HepG2 (cell line): ENCODE measurements at regions not wholly inside any gene's neighbourhood (a gene's known extent, or its start where the extent isn't known, plus 50 kb on each side); places are given as distances from the start of the nearest gene placed in this dataset.
A peak's percentile ranks its signal among the peaks of the same experiment; 100 is the strongest.

ENCODE experiments used
- ATAC-seq: fragments of 200-7000 bp; cut with Tn5 transposase; 3 replicates; pipeline ENCODE4 v1.9.1; 2020; ENCODE audit warnings: mild to moderate bottlenecking, moderate library complexity
- BruUV-seq: library from RNA; stranded (reverse); fragments of 400-500 nt; replicated peaks from 2 replicates; lab custom pipeline; 2021; lab: Mats Ljungman, UMichigan
- CTCF ChIA-PET: fragments of 300-600 bp; formaldehyde crosslinking; extraction: SDS; loops from one replicate; lab custom pipeline; 2021; ENCODE audit warnings: low total read pairs, inconsistent platforms, low intra/inter-chr PET ratio; lab: Yijun Ruan, JAX
- POLR2A ChIA-PET: fragments of 350-600 bp; sonication (Branson Sonifier 250); formaldehyde crosslinking; loops from one replicate; lab custom pipeline; 2020; ENCODE audit warnings: antibody characterized with exemption, inconsistent platforms; lab: Yijun Ruan, JAX
- DNase-seq: peaks from one replicate; pipeline ENCODE4 v3.0.0-alpha.2; 2015; ENCODE audit warnings: low spot score
- FAIRE-seq: peaks from 3 replicates; lab custom pipeline; 2011; peaks lifted over from hg19 to GRCh38; lab: Jason Lieb, UNC
- H2AFZ ChIP-seq: one replicate; pipeline ENCODE4 v1.6.1; 2011; ENCODE audit warnings: low read length, inconsistent platforms
- H3K27ac ChIP-seq: fragments of 300-600 bp; 3 replicates; pipeline ENCODE4 v1.8.0; 2011; ENCODE audit warnings: mixed run types, mild to moderate bottlenecking, mixed read lengths, low read length, inconsistent platforms; ENCODE audit not compliant: insufficient read depth; ENCODE audit errors: extremely low read length
- H3K27me3 ChIP-seq, 2 experiments: fragments of 200-600 bp in 1 of 2; 2 replicates in 1 of 2; 3 replicates in 1 of 2; pipeline versions ENCODE4 v1.6.0 to v1.8.0; 2011; ENCODE audit warnings: low read length in 2 of 2, mild to moderate bottlenecking in 2 of 2, moderate library complexity in 2 of 2, inconsistent platforms in 1 of 2; ENCODE audit not compliant: insufficient read depth in 2 of 2, control insufficient read depth in 1 of 2
- H3K36me3 ChIP-seq, 2 experiments: fragments of 200-600 bp in 1 of 2; replicated peaks in 1 of 2; 2 replicates in 1 of 2; 3 replicates in 1 of 2; pipeline versions ENCODE4 v1.5.1 to v1.8.0; 2011; ENCODE audit warnings: low read length in 2 of 2, inconsistent platforms in 1 of 2; ENCODE audit not compliant: insufficient read depth in 2 of 2, control insufficient read depth in 1 of 2
- H3K4me1 ChIP-seq: 2 replicates; pipeline ENCODE4 v1.5.1; 2012; ENCODE audit warnings: low read length, inconsistent platforms; ENCODE audit not compliant: insufficient read depth
- H3K4me2 ChIP-seq: 2 replicates; pipeline ENCODE4 v1.6.0; 2011; ENCODE audit warnings: low read depth, low read length, inconsistent platforms
- H3K4me3 ChIP-seq, 3 experiments: fragments of 200-600 bp in 1 of 3; sonication (generic), shearing (Covaris generic) in 1 of 3; replicated peaks in 1 of 3; 2 replicates each; pipeline ENCODE4 v1.5.1; 2011 to 2016; ENCODE audit warnings: low read length in 3 of 3, inconsistent platforms in 2 of 3, low read depth in 2 of 3, mild to moderate bottlenecking in 2 of 3, control low read depth in 1 of 3, mixed read lengths in 1 of 3; ENCODE audit not compliant: insufficient read depth in 1 of 3
- H3K79me2 ChIP-seq: one replicate; pipeline ENCODE4 v1.6.1; 2011; ENCODE audit warnings: low read length, inconsistent platforms; ENCODE audit not compliant: insufficient read depth
- H3K9ac ChIP-seq: 2 replicates; pipeline ENCODE4 v1.6.0; 2011; ENCODE audit warnings: mild to moderate bottlenecking, low read depth, low read length, inconsistent platforms; ENCODE audit not compliant: insufficient read depth
- H3K9me3 ChIP-seq: 2 replicates; pipeline ENCODE4 v1.5.1; 2012; ENCODE audit warnings: mild to moderate bottlenecking, low read length
- H4K20me1 ChIP-seq: 2 replicates; pipeline ENCODE4 v1.6.0; 2011; ENCODE audit warnings: inconsistent platforms, mild to moderate bottlenecking, low read length, moderate library complexity; ENCODE audit not compliant: insufficient read depth
- CEBPB ChIP-seq: IDR thresholded peaks from 2 replicates; pipeline ENCODE4 v1.6.1; 2011; ENCODE audit warnings: low read depth, low read length, improper control_type of control experiment, borderline replicate concordance
- EP300 ChIP-seq, 3 experiments: sonication (generic) in 1 of 3; formaldehyde crosslinking in 1 of 3; IDR thresholded peaks; 2 replicates each; pipeline versions ENCODE4 v1.5.1 to v1.6.1; 2011 to 2020; ENCODE audit warnings: low read depth in 2 of 3, low read length in 2 of 3, borderline replicate concordance in 1 of 3, improper control_type of control experiment in 1 of 3, mild to moderate bottlenecking in 1 of 3, missing genetic modification reagents in 1 of 3, moderate library complexity in 1 of 3
- KLF6 ChIP-seq: IDR thresholded peaks from 2 replicates; pipeline ENCODE4 v1.8.0; 2016; ENCODE audit warnings: missing biosample characterization, missing genetic modification reagents
- NFE2L1 ChIP-seq: sonication (generic); formaldehyde crosslinking; IDR thresholded peaks from 2 replicates; pipeline ENCODE4 v1.4.0; 2020; ENCODE audit warnings: missing genetic modification reagents, mild to moderate bottlenecking, borderline replicate concordance
- PHF20 ChIP-seq: sonication (generic); formaldehyde crosslinking; IDR thresholded peaks from 2 replicates; pipeline ENCODE4 v1.5.0; 2020; ENCODE audit warnings: mild to moderate bottlenecking, missing genetic modification reagents
- POGK ChIP-seq: sonication (generic); formaldehyde crosslinking; conservative IDR thresholded peaks from 2 replicates; pipeline ENCODE4 v1.8.0; 2022; ENCODE audit warnings: mild to moderate bottlenecking, moderate library complexity, missing genetic modification reagents
- POLR2G ChIP-seq: fragments of 200-400 bp; formaldehyde crosslinking; IDR thresholded peaks from 2 replicates; pipeline ENCODE4 v1.6.1; 2018; ENCODE audit warnings: mild to moderate bottlenecking, low read depth, low read length, moderate library complexity
- SNAPC4 ChIP-seq: sonication (generic); formaldehyde crosslinking; IDR thresholded peaks from 2 replicates; pipeline ENCODE4 v1.4.0; 2020; ENCODE audit warnings: mild to moderate bottlenecking, missing genetic modification reagents
- WGBS: methylation state at CpG from one replicate; pipeline ENCODE4 v1.1.6; 2017; ENCODE audit warnings: low lambda C conversion rate; 5-methylcytosine and 5-hydroxymethylcytosine counted together
- in situ Hi-C: cut with HindIII; loops from 2 replicates; pipeline ENCODE4 v1.10.0; 2017; ENCODE audit warnings: low pct_unique_long_range_greater_than_20kb; ENCODE audit not compliant: extremely low pct_ligation_motif_present
- intact Hi-C: fragments of 100-400 bp; cut with micrococcal nuclease; formaldehyde crosslinking; loops from one replicate; pipeline ENCODE4 v1.10.0; 2022; ENCODE audit not compliant: unreplicated experiment
- TF ChIP-seq, protein P1 (sequence below): sonication (generic); formaldehyde crosslinking; IDR thresholded peaks from 2 replicates; pipeline ENCODE4 v1.4.0; 2020; ENCODE audit warnings: mild to moderate bottlenecking, low read depth, missing genetic modification reagents

- ATAC-seq (no peak), DNase-seq (no peak), FAIRE-seq (no peak)
- Histone ChIP-seq H3K27me3 (no peaks in the 10 kb centered on the region), H3K36me3 (no peaks in the 10 kb centered on the region), H3K9me3 (peaks cover 5% of the 10 kb centered on the region; the same call in 1 of the 2 replicates), H3K9ac (no peak overlapping the region), H3K27ac (no peak overlapping the region), H3K4me1 (no peaks in the 10 kb centered on the region), H3K79me2 (no peaks in the 10 kb centered on the region), H3K4me2 (no peak overlapping the region), H2AFZ (no peak overlapping the region), H4K20me1 (no peaks in the 10 kb centered on the region), H3K4me3 (no peak overlapping the region)
- ChIA-PET CTCF (no interaction called here), POLR2A (no interaction called here)
- BruUV-seq, result no TSS peak
- WGBS, result 5% methylated on average over 2 of the region's 2 CpGs
- intact Hi-C loops, result no loop called here
- TF ChIP-seq, protein P1, sequence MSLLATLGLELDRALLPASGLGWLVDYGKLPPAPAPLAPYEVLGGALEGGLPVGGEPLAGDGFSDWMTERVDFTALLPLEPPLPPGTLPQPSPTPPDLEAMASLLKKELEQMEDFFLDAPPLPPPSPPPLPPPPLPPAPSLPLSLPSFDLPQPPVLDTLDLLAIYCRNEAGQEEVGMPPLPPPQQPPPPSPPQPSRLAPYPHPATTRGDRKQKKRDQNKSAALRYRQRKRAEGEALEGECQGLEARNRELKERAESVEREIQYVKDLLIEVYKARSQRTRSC (CRISPR knock-in tag), result no peak
- TF ChIP-seq CEBPB, result peak; percentile 61
- TF ChIP-seq NFE2L1 (CRISPR knock-in tag), result no peak
- in situ Hi-C loops, result no loop called here
Measured at GRCh38 chr18:40608226-40608625, 1346.8 kb upstream of the PIK3C3 start.

DNA sequence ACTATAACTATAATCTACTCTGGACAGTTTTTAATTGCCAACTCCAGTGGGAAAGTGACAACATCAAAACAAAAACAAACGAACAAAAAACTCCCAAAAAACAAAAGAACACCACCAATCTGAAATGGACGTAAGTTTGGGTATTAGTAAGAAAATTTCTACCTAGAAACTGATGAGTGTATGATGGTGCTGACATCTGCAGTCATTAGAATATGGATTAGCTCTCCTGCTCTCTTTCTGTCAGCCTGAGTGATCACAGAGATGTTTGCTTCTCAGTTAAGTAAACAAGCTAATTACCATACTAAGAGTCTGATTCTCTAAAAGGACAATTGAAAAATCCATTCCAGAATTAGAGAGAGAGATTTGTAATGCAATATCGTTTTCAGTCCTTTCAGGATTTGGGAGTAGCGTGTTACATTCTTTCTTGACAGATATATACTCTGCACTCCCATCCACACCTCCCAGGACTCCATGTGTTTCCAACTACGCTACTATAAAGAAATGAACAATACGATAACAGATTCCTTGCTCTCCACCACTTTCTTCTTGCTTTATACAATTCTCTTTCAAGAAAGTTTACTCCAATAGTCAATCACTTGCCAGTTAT, 1347.4 kb upstream of the PIK3C3 start:
- no peak overlapping the region for H3K4me3 ChIP-seq
- H3K27me3 ChIP-seq, result no peaks in the 10 kb centered on the region
- H3K4me1 ChIP-seq, result no peaks in the 10 kb centered on the region
- FAIRE-seq, result no peak
- in situ Hi-C loops (no loop called here), intact Hi-C loops (no loop called here)
- WGBS, result 6% methylated on average over 6 of the region's 6 CpGs
- no peak for DNase-seq
- no peak overlapping the region for H2AFZ ChIP-seq
- H3K27ac ChIP-seq, result no peak overlapping the region
- BruUV-seq, result no TSS peak
- no peak for ATAC-seq
- H3K36me3 ChIP-seq, result no peaks in the 10 kb centered on the region
- H3K4me2 ChIP-seq, result no peak overlapping the region
- no peaks in the 10 kb centered on the region for H3K79me2 ChIP-seq
- peaks cover 5% of the 10 kb centered on the region; the same call in 1 of the 2 replicates for H3K9me3 ChIP-seq
- no peaks in the 10 kb centered on the region for H4K20me1 ChIP-seq
- H3K9ac ChIP-seq, result no peak overlapping the region
- ChIA-PET POLR2A (no interaction called here), CTCF (no interaction called here)
- no peak for TF ChIP-seq CEBPB
- TF ChIP-seq SNAPC4 (CRISPR knock-in tag), result no peak
- no peak for TF ChIP-seq KLF6
- no peak for TF ChIP-seq POLR2G
- TF ChIP-seq PHF20 (CRISPR knock-in tag), result no peak
- TF ChIP-seq EP300 (IDR thresholded peaks at IDR 0.05; ENCODE audit: low read depth in 2 of 2, low read length in 2 of 2), result no peak
- no peak for TF ChIP-seq EP300 (CRISPR knock-in tag; IDR thresholded peaks at IDR 0.05; ENCODE audit: borderline replicate concordance)
- no peak for TF ChIP-seq POGK (CRISPR knock-in tag)
